PC-3 (cell line): ENCODE measurements at regions not wholly inside any gene's neighbourhood (a gene's known extent, or its start where the extent isn't known, plus 50 kb on each side); places are given as distances from the start of the nearest gene placed in this dataset.

ENCODE experiments used
- CTCF ChIP-seq: fragments of 300-600 bp; sonication (generic); conservative IDR thresholded peaks from 2 replicates; pipeline ENCODE4 v1.5.1; 2017; ENCODE audit warnings: antibody characterized with exemption, low read depth, mild to moderate bottlenecking, low read length
- EZH2 ChIP-seq: fragments of 300-600 bp; sonication (generic); IDR thresholded peaks from one replicate; pipeline ENCODE4 v1.6.1; 2017; ENCODE audit warnings: antibody characterized with exemption, mild to moderate bottlenecking, low read length; ENCODE audit not compliant: unreplicated experiment
- EZH2phosphoT487 ChIP-seq: fragments of 300-600 bp; sonication (generic); IDR thresholded peaks from 2 replicates; pipeline ENCODE4 v1.6.1; 2018; ENCODE audit warnings: mild to moderate bottlenecking, antibody characterized with exemption, low read length, borderline replicate concordance

GRCh38 chr1:81584398-81584797, 216.3 kb upstream of the ADGRL2 start:
- TF ChIP-seq CTCF = no peak
- no peak for TF ChIP-seq EZH2
- TF ChIP-seq EZH2phosphoT487 = no peak
